ENCODE measurements at regions not wholly inside any gene's neighbourhood (a gene's known extent, or its start where the extent isn't known, plus 50 kb on each side); places are given as distances from the start of the nearest gene placed in this dataset.
A peak's percentile ranks its signal among the peaks of the same experiment; 100 is the strongest.

DNA sequence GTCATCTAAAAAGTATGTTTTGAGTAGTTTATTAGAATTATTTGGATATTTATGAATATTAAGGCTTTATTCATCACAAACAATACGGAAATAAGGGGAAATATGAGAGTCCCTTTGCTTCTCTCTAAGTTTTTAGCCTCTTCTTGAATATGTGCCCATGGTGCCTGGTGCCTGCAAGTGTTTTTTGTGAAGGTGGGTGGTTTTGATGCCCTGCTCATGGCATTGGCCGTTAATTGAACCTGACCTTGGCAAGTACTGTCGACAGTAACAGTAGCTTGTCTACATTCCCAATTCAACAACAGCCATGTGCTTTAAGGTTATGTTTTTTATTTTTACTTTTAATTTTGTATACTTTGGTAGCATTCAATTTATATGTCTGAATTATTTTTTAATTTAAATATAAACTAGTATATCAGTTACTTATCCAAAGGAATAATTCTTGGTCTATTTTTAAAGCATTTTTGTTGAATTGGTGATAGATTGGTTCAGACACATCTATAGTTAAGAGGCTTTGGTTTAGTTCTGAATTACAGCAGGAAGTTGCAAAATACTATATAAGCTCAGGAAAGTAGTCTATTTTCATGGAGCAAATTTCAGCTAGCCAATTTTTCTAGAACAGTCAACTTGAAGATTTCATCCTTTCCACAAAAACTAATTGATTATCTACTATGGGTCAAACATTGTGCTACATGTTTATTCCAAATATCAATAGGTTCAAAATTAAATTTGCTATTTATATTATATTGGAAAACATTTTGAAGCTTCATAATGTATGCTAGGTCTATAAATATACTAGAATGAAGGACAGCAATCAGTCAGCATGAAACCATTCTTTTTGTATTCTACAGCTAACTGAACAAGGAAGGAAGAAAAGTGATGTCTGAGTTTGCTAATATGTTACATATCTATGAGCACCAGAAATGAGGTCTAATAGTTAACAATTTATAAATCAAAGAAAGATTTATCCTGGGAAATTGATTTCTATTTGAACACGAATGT, 184.4 kb downstream of the MRPL39 start:
- DNase-seq (ENCODE audit: low read depth in 2 of 2) = no peak

DNA sequence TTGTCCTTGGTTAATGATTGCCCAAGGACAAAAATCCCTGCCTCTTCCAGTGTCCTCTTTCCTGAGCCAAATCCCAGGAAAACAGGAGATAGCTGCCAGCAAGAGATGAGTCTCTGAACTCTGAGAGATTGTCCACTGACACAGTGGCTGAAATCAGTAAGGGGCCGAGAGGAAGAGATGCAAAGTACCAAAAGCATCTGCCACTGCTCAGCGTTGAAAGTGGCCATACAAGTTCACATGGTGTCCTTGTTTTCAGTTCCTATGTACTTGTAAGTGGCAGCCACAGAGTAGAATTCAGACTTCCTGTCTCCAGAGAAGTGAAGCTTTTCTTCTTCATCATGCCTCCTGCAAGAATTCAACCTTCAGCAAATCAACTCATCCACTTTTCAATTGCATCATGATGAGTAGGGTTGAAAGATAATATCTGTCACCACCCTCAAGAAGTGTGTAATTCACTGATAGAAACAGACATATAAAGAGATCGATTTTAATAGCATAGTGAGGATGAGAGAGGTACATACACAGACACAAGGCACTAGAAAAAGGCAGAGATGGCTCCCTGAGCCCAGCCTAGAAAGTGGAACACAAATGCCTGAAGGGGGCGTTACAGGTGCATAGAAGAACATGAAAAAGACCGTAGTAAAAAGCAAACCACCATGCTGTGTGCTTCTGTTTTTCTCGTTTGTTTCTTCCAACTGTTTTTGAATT, 185.8 kb downstream of the MRPL39 start:
- DNase-seq (ENCODE audit: low read depth in 2 of 2) = peak; percentile 31 to 51

DNA sequence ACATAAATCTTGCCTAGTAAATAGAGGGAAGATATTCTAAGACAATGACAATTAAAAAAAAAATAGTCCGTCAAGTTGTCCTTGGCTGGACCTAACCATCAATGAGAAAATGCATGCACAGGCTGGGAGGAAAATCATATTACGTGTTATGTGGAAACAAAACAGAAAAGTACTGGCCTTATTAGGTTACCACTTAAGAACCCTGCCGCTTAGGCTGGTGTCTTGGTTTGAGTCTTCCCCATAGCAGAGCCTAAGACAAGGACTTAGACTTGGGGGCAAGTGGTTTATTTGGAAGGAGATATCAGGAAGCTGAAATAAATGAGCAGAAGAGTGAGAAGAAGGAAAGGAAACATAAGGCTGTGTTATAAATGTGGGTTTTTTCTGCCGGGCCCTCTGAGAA, 186.4 kb downstream of the MRPL39 start:
- no peak for DNase-seq (ENCODE audit: low read depth in 2 of 2)

DNA sequence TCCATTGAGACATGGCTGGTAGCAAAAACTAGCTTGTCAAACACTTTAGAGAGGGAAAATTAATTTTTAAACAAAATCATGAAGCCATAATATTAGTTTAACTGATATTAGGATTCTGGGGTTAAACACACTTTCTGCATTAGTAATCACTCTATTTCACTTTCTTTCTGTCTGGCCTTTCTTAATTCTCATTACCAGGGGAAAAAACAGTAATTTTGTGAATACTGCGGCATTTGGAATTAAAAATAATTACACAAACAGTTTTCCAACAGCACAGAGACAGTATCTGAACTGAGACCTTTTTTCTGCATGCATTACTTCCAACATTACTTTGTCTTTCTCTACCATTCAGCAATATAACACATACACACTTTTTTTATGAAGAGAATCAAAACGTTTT, 190.6 kb downstream of the MRPL39 start:
- no peak for DNase-seq (ENCODE audit: low read depth in 2 of 2)

DNA sequence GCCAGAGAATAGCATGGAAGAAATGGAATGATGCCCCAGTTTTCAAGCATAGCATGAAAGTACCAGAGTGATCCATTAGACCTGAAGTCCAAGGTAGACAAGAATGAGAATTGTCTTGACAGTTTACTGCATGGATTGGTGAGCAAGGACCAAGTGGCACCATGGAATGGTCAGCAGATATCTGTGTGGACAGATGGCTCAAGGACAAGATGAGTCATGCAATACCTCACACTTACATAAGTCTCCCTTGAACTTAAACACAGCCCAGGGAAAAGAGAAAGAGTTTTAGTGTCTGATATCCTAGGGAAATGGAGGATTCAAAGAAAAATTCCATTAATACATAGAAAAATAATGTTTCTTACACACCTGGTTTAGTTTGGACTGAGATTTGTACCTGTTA, 195.2 kb downstream of the MRPL39 start:
- DNase-seq (ENCODE audit: low read depth in 2 of 2) = no peak

DNA sequence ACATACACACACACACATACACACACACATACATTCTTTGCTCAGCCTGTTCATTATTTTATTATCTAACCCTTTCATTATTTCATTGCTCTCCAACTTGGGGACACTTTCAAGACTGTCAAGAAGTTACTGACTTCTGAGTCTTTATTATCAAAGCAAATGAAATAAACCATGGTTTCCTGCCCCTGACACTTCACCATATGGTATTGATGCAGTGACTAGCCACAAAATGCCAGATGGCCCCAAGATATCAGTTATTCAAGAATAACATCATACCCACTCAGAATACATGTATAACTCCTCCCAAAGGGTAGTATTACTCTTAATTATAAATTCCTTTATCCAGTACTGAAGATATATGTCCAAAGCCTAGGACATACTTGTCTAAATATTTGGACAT, 197.3 kb downstream of the MRPL39 start:
- no peak for DNase-seq (ENCODE audit: low read depth in 2 of 2)

DNA sequence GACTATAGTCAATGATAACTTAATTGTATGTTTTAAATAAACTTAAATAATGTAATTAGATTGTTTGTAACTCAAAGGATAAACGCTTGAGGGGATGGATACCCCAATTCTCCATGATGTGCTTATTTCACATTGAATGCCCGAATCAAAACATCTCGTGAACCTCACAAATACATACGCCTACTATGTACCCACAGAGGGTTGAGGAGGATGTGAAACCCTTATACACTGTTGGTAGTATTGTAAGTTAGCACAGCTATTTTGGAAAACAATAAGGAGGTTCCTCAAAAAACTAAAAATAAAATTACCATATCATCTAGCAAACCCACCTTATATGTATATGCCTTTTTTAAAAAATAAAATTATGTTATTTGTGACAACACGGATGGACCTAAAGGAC, 198.6 kb downstream of the MRPL39 start:
- no peak for DNase-seq (ENCODE audit: low read depth in 2 of 2)

DNA sequence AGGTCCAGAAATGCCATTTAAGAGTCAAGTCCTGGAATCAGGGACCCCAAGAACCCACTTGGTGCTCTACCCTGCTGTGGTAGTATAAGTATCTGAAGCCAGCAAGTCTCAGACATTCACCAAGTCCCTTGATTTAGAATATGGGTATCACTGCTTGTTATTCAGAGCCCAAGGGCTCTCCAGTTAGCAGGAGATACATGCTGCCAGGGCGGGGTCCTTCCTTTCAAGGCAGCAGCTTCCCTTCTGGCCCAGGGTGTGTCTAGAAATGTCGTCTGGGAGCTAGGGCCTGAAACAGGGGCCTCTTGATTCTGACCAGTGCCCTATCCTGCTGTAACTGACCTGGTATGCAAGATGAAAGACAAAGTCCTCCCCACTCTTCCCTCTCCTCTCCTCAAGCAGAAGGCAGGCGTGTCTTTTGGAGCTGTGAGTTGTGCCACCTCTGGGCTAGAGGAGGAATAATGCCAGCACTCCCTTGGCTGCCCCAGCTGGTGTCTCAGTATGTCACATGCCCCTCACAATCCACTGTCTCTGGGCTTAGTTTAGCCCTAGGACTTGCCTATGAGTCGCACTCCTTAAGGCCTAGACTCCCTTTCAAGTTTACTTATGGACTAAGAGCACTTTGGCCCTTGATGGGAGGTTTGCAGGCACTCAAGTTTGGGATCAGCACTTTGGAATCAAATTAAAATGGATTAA, 200.2 kb downstream of the MRPL39 start:
- no peak for DNase-seq (ENCODE audit: low read depth in 2 of 2)

DNA sequence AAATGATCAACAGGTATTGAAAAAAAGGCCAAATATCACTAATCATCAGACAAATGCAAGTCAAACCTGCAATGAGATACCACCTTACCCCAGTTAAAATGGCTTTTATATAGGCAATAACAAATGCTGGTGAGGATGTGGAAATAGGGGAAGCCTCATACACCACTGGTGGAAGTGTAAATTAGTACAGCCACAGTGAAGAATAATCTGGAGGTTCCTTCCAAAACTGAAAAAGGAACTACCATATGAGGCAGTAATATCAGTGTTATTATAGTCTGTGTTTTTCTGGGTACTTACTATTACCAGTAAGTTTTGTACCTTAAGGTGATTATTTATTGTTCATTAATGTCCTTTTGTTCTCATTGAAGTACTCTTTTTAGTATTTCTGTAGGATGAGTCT, 201.3 kb downstream of the MRPL39 start:
- no peak for DNase-seq (ENCODE audit: low read depth in 2 of 2)

DNA sequence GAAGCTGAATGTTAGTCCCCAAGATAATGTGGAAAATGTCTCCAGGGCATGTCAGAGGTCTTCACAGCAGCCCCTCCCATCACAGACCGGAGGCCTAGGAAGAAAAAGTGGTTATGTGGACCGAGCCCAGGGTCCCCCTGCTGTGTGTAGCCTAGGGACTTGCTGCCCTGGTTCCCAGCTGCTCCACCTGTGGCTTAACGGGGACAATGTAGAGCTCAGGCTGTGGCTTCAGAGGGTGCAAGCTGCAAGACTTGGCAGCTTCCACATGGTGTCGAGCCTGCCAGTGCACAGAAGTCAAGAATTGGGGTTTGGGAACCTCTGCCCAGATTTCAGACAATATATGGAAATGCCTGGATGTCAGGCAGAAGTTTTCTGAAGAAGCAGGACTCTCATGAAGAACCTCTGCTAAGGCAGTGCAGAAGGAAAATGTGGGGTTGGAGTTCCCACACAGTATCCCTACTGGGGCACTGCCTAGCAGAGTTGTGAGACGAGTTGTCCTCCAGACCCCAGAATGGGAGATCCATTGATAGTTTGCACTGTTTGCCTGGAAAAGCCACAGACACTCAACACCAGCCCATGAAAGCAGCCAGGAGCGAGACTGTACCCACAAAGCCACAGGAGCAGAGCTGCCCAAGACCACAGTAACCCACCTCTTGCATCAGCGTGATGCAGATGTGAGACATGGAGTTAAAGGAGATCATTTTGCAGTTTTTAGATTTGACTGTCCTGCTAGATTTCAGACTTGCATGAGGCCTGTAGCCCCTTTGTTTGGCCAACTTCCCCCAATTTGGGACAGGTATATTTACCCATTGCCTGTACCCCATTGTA, 204.9 kb downstream of the MRPL39 start:
- no peak for DNase-seq (ENCODE audit: low read depth in 2 of 2)

DNA sequence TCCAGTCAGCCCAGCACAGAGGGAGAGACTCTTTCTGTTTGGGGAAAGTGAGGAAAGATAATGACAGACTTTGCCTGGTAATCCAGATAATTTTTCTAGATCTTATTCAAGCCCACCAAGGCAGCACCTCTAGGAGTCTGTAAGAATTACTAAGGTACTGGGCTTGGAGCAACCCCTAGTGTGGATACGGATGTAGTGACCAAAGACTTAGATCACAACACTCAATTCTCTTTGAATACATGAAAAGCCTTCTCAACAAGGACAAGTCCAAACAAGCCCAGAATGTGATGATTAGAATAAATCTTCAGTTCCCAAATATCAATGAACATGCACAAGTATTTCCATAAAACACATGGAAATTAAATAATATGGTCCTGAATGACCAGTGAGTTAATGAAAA, 206.9 kb downstream of the MRPL39 start:
- no peak for DNase-seq (ENCODE audit: low read depth in 2 of 2)

DNA sequence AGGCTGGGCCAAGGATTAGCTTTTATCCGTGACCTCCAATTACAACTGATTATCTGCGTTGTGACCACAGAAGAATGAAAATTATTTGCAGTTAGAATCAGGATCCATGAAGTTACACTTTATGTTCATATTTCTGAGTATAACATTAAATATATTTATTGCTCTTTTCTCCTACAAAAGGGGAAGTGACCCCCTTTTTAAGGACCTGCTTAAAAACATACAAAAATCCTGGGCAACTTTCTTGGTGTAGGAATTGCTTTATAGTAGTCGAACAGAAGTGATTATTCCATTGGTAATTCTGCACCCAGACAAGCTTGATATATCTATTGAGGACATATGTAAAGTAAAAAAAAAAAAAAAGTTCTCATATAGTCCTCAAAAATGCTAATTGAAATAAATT, 208.7 kb downstream of the MRPL39 start:
- no peak for DNase-seq (ENCODE audit: low read depth in 2 of 2)

DNA sequence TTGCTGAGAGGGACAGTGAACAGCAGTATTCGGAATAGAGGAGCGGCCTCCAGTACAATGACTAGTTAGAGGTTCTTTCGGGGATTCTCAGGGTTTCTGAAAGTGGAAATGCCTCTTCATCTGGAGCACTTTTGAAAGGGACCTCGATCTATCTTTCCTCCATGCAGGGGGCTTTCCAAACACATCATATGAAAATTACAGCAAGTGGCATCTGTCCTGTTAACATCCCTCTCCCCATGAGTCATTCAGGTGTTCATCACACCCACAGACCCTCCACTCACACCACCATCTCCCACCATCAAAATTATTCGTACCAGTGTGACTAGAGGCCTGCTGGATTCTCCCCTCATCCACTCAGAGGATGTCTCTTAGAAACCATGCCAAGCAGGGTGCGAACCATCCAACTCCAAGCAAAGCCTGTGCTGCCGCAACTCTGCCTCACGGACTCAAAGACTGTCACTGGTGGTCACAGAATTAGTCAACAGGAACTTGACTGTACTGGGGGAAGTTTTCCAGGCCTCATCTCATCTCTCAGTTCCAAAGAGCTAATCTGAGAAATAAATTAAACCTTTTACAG, 211.1 kb downstream of the MRPL39 start:
- DNase-seq (ENCODE audit: low read depth in 2 of 2) = peak; percentile 54 to 73

DNA sequence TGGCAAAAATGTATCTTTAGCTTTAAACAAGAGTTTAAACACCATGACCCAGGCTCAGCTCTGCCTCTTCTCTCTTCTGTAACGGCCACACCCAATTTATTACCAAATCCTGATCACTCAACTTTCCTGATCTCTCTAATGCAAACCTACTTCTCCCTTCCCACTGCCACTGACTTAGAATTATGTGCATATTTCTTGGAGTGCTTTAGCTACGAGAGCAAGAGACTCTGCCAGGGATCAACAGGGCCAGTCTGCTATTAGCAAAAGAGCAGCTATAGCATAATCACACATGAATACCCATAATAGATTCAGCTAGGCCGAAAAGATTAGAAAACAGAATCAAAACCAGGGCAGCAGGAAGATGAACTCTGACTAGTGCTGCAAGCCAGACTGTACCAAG, 215.5 kb downstream of the MRPL39 start:
- DNase-seq (ENCODE audit: low read depth in 2 of 2) = no peak

DNA sequence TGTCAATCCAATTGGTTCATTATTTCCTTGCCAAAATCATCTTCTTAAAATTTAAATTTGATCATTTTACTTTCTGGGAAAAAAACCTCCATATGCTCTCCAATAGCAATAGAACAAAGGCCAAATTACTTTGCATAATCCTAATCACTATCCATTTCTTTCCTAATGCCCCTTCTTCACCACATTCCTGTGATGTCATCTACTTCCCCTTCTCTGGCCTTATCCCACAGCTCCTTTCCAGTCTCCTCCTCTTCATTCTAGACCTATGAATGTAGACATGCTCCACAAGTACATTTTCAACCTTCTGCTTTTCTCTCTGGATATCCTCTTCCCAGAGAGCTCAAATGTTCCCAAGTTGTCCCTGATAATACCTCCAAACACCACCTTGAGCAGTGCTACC, 216.6 kb downstream of the MRPL39 start:
- DNase-seq (ENCODE audit: low read depth in 2 of 2) = no peak

DNA sequence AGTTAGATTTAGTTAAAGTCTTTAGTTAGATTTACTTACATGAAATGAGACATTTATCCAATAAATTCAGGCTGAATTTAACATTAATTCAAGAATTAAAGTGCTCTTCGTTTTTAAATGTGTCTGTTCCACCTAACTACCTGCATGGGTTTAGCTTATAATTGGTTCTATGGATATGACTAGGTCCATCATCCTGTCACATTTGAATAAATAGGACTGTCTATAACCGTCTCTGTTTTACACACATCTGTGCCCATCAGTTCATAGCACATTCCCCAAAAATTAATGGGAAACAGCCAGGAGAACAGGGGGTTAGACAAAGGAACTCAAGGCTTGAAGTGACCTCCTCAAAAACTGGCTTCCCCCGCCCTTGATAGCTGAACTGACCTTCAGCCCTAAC, 219.6 kb downstream of the MRPL39 start:
- DNase-seq (ENCODE audit: low read depth in 2 of 2) = no peak

DNA sequence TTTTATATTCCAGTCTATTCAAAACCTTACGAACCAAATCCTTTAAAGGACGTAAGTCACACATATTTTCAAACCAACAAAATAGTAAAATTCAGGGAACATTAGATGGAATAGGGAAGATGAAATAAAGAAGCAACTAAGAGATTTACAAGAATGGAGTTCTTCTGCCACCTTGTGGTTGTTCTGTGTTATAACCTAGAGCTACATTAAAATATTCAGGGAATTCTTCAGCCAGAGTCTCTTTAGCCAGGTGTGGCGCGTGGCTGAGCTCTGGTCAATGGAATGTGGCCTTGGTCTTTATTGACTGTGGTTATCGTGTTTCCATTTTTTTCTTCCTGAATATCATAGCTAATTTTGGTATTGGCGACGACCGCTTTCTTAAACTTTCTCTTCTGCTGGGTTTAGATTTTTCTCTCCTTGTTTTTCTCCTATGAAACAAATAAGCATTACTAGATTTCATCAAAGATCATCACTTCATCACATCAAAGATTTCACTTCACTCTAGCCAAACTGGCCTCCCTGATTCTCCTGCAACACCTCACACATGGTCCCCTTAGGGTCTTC, 221.3 kb downstream of the MRPL39 start:
- DNase-seq (ENCODE audit: low read depth in 2 of 2) = no peak

DNA sequence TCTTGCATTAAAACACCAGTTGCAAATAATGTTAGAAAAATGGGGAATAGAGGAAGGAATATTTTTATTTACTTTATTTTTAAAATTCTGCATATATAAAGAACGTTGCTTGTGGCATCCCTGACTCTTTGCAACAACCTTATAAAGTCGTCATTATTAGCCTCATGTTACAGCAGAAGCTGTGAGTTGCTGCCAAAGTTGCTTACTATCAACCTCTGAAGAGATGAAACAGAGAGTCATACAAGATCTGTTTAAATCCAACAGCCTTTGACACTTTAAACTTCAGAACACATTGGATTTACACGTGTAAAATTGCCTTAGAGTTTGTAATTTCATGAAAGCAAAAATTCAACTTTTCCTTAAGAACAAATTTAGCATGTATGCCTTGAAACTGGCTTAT, 221.9 kb downstream of the MRPL39 start:
- DNase-seq (ENCODE audit: low read depth in 2 of 2) = no peak

DNA sequence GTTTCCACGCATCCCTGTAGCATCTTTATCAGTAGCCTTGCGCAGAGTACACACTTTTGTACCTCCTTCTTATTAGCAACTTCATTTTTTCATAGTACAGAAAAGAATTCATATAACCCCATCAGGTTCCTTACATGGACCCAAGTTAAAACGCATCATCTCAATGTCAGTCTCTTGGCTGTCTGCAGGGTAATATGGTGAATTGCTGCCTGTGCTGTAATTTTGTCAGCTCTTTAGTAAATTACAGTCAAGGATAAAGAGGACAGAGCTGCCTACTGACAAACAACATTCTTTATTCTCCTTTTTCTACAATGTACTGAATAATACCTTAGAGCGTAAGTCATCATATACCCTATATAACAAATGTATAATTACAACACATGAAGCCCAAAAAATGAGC, 222.5 kb downstream of the MRPL39 start:
- no peak for DNase-seq (ENCODE audit: low read depth in 2 of 2)

DNA sequence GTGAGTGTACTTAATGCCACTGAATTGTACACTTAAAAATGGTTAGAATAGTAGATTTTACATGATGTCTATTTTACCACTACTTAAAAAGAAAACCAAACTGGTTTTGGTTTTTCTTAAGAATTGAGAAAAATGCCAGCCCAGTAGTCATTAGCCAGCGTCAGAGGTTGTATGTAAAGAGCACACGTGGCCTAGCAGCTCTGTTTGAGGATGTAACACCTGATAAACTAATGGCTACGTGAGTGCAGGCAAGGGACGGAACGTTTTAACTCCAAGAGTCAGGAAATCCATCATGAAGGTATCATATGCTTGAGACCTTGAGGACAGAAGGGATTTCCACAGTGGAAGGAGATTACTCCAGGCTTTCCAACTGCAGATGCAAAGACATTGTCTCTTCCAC, 223.7 kb downstream of the MRPL39 start:
- DNase-seq (ENCODE audit: low read depth in 2 of 2) = no peak

DNA sequence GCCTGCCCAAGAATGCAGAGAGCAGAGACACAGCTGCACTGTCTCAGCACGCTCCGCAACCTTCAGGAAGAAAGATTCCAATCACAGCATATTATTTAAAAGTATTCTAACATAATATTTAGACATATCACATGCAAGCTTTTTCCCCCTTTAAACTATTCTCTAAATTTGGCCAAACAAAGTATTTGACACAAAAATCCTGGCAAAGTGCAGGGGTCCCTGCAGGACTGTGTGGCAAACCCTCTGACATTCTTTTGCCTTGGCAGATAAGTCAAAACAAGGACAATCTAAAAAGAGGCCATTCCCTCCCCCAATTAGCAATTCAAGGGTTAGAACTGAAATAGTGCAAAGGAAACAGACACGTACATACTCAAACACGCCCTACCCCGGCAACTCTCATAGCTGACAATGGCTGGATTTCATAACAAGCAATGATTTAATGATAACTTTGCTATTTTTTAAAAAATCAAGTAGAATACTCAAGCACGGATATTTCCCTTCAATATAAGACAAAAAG, 225.3 kb downstream of the MRPL39 start:
- no peak for DNase-seq (ENCODE audit: low read depth in 2 of 2)

All from stimulated activated CD4-positive, alpha-beta T cell treated with anti-CD3 and anti-CD28 coated beads, Interleukin-12 subunit alpha, Interleukin-12 subunit beta, amount 100 ng/mL, for 24 hours (primary cell).